ENCODE measurements at regions not wholly inside any gene's neighbourhood (a gene's known extent, or its start where the extent isn't known, plus 50 kb on each side); places are given as distances from the start of the nearest gene placed in this dataset.

DNA sequence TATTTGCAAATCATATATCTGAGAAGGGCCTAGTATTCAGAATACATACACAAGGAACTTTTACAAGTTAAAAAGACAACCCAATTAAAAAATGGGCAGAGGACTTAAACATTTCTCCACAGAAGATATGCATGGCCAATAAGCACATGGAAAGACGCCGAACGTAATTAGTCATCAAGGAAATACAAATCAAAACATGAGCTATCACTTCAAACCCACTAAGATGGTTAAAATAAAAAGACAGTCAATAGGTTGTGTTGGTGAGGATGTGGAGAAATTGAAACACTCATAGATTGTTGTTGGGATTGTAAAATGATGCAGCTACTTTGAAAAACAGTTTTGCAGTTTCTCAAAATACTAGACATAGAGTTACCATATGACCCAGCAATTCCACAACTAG is 61.2 kb upstream of the NEO1 start:
- Histone ChIP-seq H3K4me3 (no peak overlapping the region), H3K9me3 (no peaks in the 10 kb centered on the region), H3K27ac (no peak overlapping the region), H3K36me3 (no peaks in the 10 kb centered on the region), H3K27me3 (peaks cover 0 to 12% (median 0%) of the 10 kb centered on the region in 7 donors), H3K4me1 (peaks cover 0 to 27% (median 9%) of the 10 kb centered on the region in 9 donors)
- ATAC-seq: no peak
- 89 to 93% methylated on average over 3 of the region's 3 CpGs for WGBS, 2 donors
- no peak for DNase-seq
- TF ChIP-seq, protein P1, sequence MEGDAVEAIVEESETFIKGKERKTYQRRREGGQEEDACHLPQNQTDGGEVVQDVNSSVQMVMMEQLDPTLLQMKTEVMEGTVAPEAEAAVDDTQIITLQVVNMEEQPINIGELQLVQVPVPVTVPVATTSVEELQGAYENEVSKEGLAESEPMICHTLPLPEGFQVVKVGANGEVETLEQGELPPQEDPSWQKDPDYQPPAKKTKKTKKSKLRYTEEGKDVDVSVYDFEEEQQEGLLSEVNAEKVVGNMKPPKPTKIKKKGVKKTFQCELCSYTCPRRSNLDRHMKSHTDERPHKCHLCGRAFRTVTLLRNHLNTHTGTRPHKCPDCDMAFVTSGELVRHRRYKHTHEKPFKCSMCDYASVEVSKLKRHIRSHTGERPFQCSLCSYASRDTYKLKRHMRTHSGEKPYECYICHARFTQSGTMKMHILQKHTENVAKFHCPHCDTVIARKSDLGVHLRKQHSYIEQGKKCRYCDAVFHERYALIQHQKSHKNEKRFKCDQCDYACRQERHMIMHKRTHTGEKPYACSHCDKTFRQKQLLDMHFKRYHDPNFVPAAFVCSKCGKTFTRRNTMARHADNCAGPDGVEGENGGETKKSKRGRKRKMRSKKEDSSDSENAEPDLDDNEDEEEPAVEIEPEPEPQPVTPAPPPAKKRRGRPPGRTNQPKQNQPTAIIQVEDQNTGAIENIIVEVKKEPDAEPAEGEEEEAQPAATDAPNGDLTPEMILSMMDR (IDR thresholded peaks at IDR 0.05): no peak
- intact Hi-C loops (cut with DNase I): no loop called here

DNA sequence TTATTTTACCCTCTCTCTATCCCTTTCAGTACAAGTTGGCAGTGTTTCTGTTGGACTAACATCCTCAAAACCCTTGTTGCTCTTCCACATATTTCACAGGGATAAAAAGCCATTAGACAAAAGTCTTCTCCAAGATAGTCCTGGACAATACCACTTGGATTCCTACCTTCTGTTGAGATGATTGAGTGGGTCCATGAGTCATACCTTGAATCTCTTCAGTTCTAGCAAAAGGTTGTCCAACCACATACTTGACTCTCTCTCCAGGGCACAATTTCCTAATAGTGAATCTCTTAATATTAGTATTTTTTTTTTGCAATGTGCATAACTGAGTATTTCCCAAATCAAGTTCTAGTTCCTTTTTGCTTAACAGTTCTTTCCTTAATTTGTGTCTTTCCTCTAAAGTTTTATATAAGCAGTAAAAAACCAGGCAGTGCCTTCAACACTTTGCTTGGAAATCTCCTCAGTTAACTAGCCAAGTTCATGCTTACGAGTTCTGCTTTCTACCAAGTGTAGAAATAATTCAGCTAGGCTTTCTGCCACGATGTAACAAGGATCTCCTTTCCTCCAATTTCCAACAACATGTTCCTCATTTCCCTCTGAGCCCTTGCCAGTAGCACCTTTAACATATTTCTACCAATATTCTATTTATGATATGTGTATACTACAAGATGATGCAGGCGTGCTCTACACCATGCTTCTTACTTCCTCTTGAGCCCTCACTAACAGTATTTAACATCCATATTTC is 68.3 kb upstream of the NEO1 start:
- DNase-seq (no peak), ATAC-seq (no peak)
- no peak overlapping the region for H3K27ac ChIP-seq
- H3K4me3 ChIP-seq: no peak overlapping the region
- intact Hi-C loops (cut with DNase I): no loop called here
- H3K36me3 ChIP-seq: no peaks in the 10 kb centered on the region
- peaks cover 0 to 30% (median 16%) of the 10 kb centered on the region in 7 donors for H3K27me3 ChIP-seq
- H3K4me1 ChIP-seq: no peaks in the 10 kb centered on the region
- H3K9me3 ChIP-seq: peaks cover 0 to 14% (median 0%) of the 10 kb centered on the region in 11 donors
- WGBS, 2 donors: 78 to 85% methylated on average over 3 of the region's 3 CpGs
- TF ChIP-seq, protein P1 (IDR thresholded peaks at IDR 0.05): no peak

DNA sequence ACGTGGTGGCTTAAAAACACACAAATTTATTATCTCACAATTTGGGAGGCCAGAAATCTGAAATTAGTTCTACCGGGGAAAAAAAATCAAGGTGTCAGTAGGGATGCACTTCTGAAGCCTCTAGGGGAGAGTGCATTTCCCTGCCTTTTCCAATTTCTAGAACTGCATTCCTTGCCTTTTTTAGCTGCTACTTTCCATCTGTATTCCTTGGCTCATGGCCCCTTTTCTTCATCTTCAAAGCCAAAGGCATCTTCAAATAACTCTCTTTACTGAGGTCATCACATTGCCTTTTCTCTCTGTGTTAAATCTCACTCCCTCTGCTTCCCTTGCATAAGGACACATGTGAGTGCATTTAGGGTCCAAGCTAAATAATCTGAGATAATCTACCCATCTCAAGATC is 69.5 kb upstream of the NEO1 start:
- WGBS, 2 donors: 56% methylated on average over 2 of the region's 2 CpGs
- Histone ChIP-seq H3K36me3 (no peaks in the 10 kb centered on the region), H3K4me3 (no peak overlapping the region), H3K27me3 (peaks cover 0 to 41% (median 23%) of the 10 kb centered on the region in 7 donors), H3K27ac (no peak overlapping the region), H3K9me3 (peaks cover 0 to 14% (median 0%) of the 10 kb centered on the region in 11 donors), H3K4me1 (no peaks in the 10 kb centered on the region)
- intact Hi-C loops (cut with DNase I): no loop called here
- ATAC-seq: no peak
- DNase-seq: no peak
- TF ChIP-seq, protein P1 (IDR thresholded peaks at IDR 0.05): no peak

DNA sequence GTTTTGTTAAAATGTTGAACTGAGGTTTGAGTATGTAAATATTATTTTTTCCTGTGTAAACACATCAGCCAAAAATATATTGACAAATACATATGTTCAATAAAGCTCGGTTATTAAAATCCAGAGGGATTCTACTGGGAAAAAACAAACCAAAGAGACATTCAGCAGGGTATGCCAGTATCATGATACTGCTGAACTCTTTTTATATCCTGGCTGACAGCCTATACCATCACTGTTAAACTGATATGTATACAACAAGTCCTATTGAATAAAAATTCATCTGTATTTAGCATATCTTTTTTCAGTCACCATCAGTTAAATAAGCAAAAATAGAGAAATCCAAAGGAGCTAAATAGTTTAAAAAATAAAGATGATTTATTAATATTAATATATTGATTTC is 71.6 kb upstream of the NEO1 start:
- H3K27me3 ChIP-seq: peaks cover 0 to 56% (median 25%) of the 10 kb centered on the region in 7 donors
- no peak overlapping the region for H3K27ac ChIP-seq
- TF ChIP-seq, protein P1 (IDR thresholded peaks at IDR 0.05): no peak
- intact Hi-C loops (cut with DNase I): no loop called here
- peaks cover 0 to 14% (median 0%) of the 10 kb centered on the region in 11 donors for H3K9me3 ChIP-seq
- no peak overlapping the region for H3K4me3 ChIP-seq
- no peaks in the 10 kb centered on the region for H3K4me1 ChIP-seq
- H3K36me3 ChIP-seq: no peaks in the 10 kb centered on the region
- 84 to 91% methylated on average over 1 of the region's 1 CpG for WGBS, 2 donors
- DNase-seq (no peak), ATAC-seq (no peak)
